Adrenal gland (tissue), 9 donors: ENCODE measurements at regions not wholly inside any gene's neighbourhood (a gene's known extent, or its start where the extent isn't known, plus 50 kb on each side); places are given as distances from the start of the nearest gene placed in this dataset.

ENCODE experiments used
- DNase-seq, 7 donors: peaks; one replicate each; pipeline ENCODE4 v3.0.0-alpha.2; 2019 to 2020
- H3K27ac ChIP-seq, 5 donors: fragments of 200-600 bp; sonication (generic) in 4 of 5; 1 replicate in 3 of 5; 2 replicates in 2 of 5; pipeline versions ENCODE4 v1.5.1 to v1.8.0; 2016 to 2020; ENCODE audit warnings: mild to moderate bottlenecking in 1 of 5
- H3K27me3 ChIP-seq: fragments of 200-600 bp; 2 replicates; pipeline ENCODE4 v1.8.0; 2021
- H3K36me3 ChIP-seq, 2 donors: fragments of 200-600 bp; replicated peaks in 1 of 2; 1 replicate in 1 of 2; 2 replicates in 1 of 2; pipeline versions ENCODE4 v1.5.1 to v1.8.0; 2018 to 2022
- H3K4me1 ChIP-seq, 2 donors: fragments of 200-600 bp; replicated peaks in 1 of 2; 1 replicate in 1 of 2; 2 replicates in 1 of 2; pipeline versions ENCODE4 v1.5.1 to v1.8.0; 2018 to 2021
- H3K4me3 ChIP-seq, 4 donors: fragments of 200-600 bp; sonication (generic) in 3 of 4; one replicate each; pipeline ENCODE4 v1.5.1; 2016 to 2018
- H3K9me3 ChIP-seq, 3 donors: fragments of 200-600 bp; sonication (generic) in 1 of 3; replicated peaks in 1 of 3; 1 replicate in 2 of 3; 2 replicates in 1 of 3; pipeline versions ENCODE4 v1.5.1 to v1.8.0; 2016 to 2021
- CTCF ChIP-seq, 6 experiments: fragments of 450-650 bp in 4 of 6; fragments of 200-600 bp in 2 of 6; sonication (generic) in 1 of 6; IDR thresholded peaks; 1 replicate in 5 of 6; 2 replicates in 1 of 6; pipeline versions ENCODE4 v1.5.1 to v1.8.0; 2016 to 2021; ENCODE audit warnings: antibody characterized with exemption in 6 of 6, mild to moderate bottlenecking in 2 of 6, moderate library complexity in 1 of 6
- POLR2A ChIP-seq, 2 donors: fragments of 450-650 bp; IDR thresholded peaks; one replicate each; pipeline ENCODE4 v1.6.1; 2017; ENCODE audit warnings: antibody characterized with exemption in 2 of 2, mild to moderate bottlenecking in 2 of 2, moderate library complexity in 1 of 2
- WGBS, 4 donors: extraction: QIAGEN DNeasy Blood & Tissue Kit in 2 of 4; methylation state at CpG; one replicate each; pipeline versions ENCODE4 v1.1.5 to v1.1.7; 2013 to 2017; 5-methylcytosine and 5-hydroxymethylcytosine counted together
- intact Hi-C, 2 donors: fragments of 100-400 bp; cut with DNase I; formaldehyde crosslinking; loops; one replicate each; pipeline versions ENCODE4 v1.14.1 to v1.15.0; 2022 to 2023
- donor health status: healthy with polysubstance abuse.
- donor health status: Bipolar disorder and iron deficiency.
- donor health status: DM: yes; HTN: yes; CAD: no.
- donor health status: DM: no; HTN: no; CAD: no.
- donor health status: DM: no; HTN: no; CAD: no.

GRCh38 chr2:21944536-21944935 is 820.8 kb downstream of the TDRD15 start:
- Histone ChIP-seq H3K4me1 (no peaks in the 10 kb centered on the region), H3K27me3 (no peaks in the 10 kb centered on the region), H3K27ac (no peak overlapping the region), H3K9me3 (no peaks in the 10 kb centered on the region), H3K36me3 (no peaks in the 10 kb centered on the region), H3K4me3 (no peak overlapping the region)
- WGBS, 4 donors = 65 to 83% (median 76%) methylated on average over 3 of the region's 3 CpGs
- no peak for TF ChIP-seq CTCF (IDR thresholded peaks at IDR 0.05)
- no peak for TF ChIP-seq POLR2A (IDR thresholded peaks at IDR 0.05)
- intact Hi-C loops = no loop called here
- no peak for DNase-seq

- WGBS, 4 donors = 64 to 75% (median 71%) methylated on average over 3 of the region's 3 CpGs
These were observed 821.9 kb downstream of the TDRD15 start for GRCh38 chr2:21945658-21946057.

GRCh38 chr2:21947046-21947445 is 823.3 kb downstream of the TDRD15 start:
- TF ChIP-seq POLR2A (IDR thresholded peaks at IDR 0.05) = no peak
- TF ChIP-seq CTCF (IDR thresholded peaks at IDR 0.05) = no peak
- Histone ChIP-seq H3K27me3 (no peaks in the 10 kb centered on the region), H3K9me3 (no peaks in the 10 kb centered on the region), H3K4me1 (no peaks in the 10 kb centered on the region), H3K27ac (no peak overlapping the region), H3K4me3 (no peak overlapping the region), H3K36me3 (no peaks in the 10 kb centered on the region)
- intact Hi-C loops = no loop called here
- no peak for DNase-seq
- 70 to 74% (median 71%) methylated on average over 6 of the region's 6 CpGs for WGBS, 4 donors

More at GRCh38 chr2:21945658-21946057, 821.9 kb downstream of the TDRD15 start:
- intact Hi-C loops = no loop called here
- no peak for DNase-seq
- Histone ChIP-seq H3K36me3 (no peaks in the 10 kb centered on the region), H3K9me3 (no peaks in the 10 kb centered on the region), H3K27me3 (no peaks in the 10 kb centered on the region), H3K27ac (no peak overlapping the region), H3K4me1 (no peaks in the 10 kb centered on the region), H3K4me3 (no peak overlapping the region)
- TF ChIP-seq POLR2A (IDR thresholded peaks at IDR 0.05) (no peak), CTCF (IDR thresholded peaks at IDR 0.05) (no peak)

GRCh38 chr2:21966139-21966538 is 842.4 kb downstream of the TDRD15 start:
- Histone ChIP-seq H3K4me1 (no peaks in the 10 kb centered on the region), H3K27me3 (no peaks in the 10 kb centered on the region), H3K36me3 (no peaks in the 10 kb centered on the region), H3K9me3 (no peaks in the 10 kb centered on the region), H3K27ac (no peak overlapping the region), H3K4me3 (no peak overlapping the region)
- 62 to 70% (median 65%) methylated on average over 5 of the region's 5 CpGs for WGBS, 4 donors
- no peak for DNase-seq
- intact Hi-C loops = no loop called here
- TF ChIP-seq POLR2A (IDR thresholded peaks at IDR 0.05) (no peak), CTCF (IDR thresholded peaks at IDR 0.05) (no peak)
